HEK293T (cell line): ENCODE measurements at regions not wholly inside any gene's neighbourhood (a gene's known extent, or its start where the extent isn't known, plus 50 kb on each side); places are given as distances from the start of the nearest gene placed in this dataset.

ENCODE experiments used
- ARNT ChIP-seq: fragments of 450-650 bp; IDR thresholded peaks from 2 replicates; pipeline ENCODE4 v1.6.1; 2017; ENCODE audit warnings: mild to moderate bottlenecking
- BHLHE40 ChIP-seq: fragments of 450-650 bp; IDR thresholded peaks from 2 replicates; pipeline ENCODE4 v1.6.1; 2016; ENCODE audit warnings: mild to moderate bottlenecking, moderate library complexity, borderline replicate concordance
- ELF4 ChIP-seq: fragments of 450-650 bp; IDR thresholded peaks from 2 replicates; pipeline ENCODE4 v1.6.1; 2017; ENCODE audit warnings: antibody characterized with exemption
- FOXA1 ChIP-seq: fragments of 450-650 bp; IDR thresholded peaks from 2 replicates; pipeline ENCODE4 v1.6.1; 2016; ENCODE audit warnings: mild to moderate bottlenecking
- FOXK2 ChIP-seq: fragments of 450-650 bp; IDR thresholded peaks from 2 replicates; pipeline ENCODE4 v1.6.1; 2016; ENCODE audit warnings: mild to moderate bottlenecking
- FOXM1 ChIP-seq: fragments of 450-650 bp; IDR thresholded peaks from 2 replicates; pipeline ENCODE4 v1.6.1; 2017; ENCODE audit warnings: mild to moderate bottlenecking, borderline replicate concordance
- HDGF ChIP-seq: fragments of 450-650 bp; IDR thresholded peaks from 2 replicates; pipeline ENCODE4 v1.6.1; 2017; ENCODE audit warnings: antibody characterized with exemption, borderline replicate concordance
- L3MBTL2 ChIP-seq: fragments of 450-650 bp; conservative IDR thresholded peaks from 2 replicates; pipeline ENCODE4 v1.6.1; 2016; ENCODE audit warnings: mild to moderate bottlenecking
- LEF1 ChIP-seq: fragments of 450-650 bp; IDR thresholded peaks from 2 replicates; pipeline ENCODE4 v1.6.1; 2017; ENCODE audit warnings: mild to moderate bottlenecking, borderline replicate concordance
- PKNOX1 ChIP-seq: fragments of 450-650 bp; IDR thresholded peaks from 2 replicates; pipeline ENCODE4 v1.6.1; 2016
- TARDBP ChIP-seq: fragments of 450-650 bp; IDR thresholded peaks from 2 replicates; pipeline ENCODE4 v1.6.1; 2016
- ZNF384 ChIP-seq: fragments of 450-650 bp; IDR thresholded peaks from 2 replicates; pipeline ENCODE4 v1.6.1; 2016

DNA sequence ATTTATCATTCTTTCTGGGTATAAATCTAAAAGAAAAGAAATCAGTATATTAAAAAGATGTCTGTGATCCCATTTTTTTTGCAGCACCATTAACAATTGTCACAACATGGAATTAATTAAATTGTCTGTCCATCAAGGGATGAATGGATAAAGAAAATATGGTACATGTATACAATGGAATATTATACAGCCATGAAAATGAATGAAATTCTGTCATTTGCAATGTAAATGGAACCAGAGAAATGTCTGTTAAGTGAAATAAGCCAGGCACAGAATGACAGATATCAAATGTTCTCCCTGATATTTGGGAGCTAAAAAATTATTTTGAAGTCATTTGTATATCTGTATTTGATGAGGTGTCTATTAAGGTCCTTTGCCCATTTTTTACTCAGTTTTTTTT lies 77.1 kb upstream of the NDST4 start:
- TF ChIP-seq FOXM1: no peak
- TF ChIP-seq ZNF384: no peak
- TF ChIP-seq TARDBP: no peak
- no peak for TF ChIP-seq HDGF
- no peak for TF ChIP-seq BHLHE40
- TF ChIP-seq ARNT: no peak
- TF ChIP-seq ELF4: no peak
- TF ChIP-seq FOXK2: no peak
- TF ChIP-seq FOXA1: no peak
- TF ChIP-seq PKNOX1: no peak
- no peak for TF ChIP-seq LEF1
- no peak for TF ChIP-seq L3MBTL2
